Ovary (tissue), 7 donors: ENCODE measurements at regions not wholly inside any gene's neighbourhood (a gene's known extent, or its start where the extent isn't known, plus 50 kb on each side); places are given as distances from the start of the nearest gene placed in this dataset.

Experiments used
- DNase-seq, 5 donors: peaks; one replicate each; pipeline ENCODE4 v3.0.0-alpha.2; 2019 to 2020
- H3K27ac ChIP-seq, 2 donors: fragments of 200-600 bp; one replicate each; pipeline versions ENCODE4 v1.5.1 to v1.8.0; 2019 to 2022
- H3K27me3 ChIP-seq: fragments of 200-600 bp; one replicate; pipeline ENCODE4 v1.8.0; 2022
- H3K36me3 ChIP-seq: fragments of 200-600 bp; sonication (generic); one replicate; pipeline ENCODE4 v1.5.1; 2019
- H3K4me1 ChIP-seq: one replicate; pipeline ENCODE4 v1.8.1; 2013; ENCODE audit warnings: mild to moderate bottlenecking, moderate library complexity; ENCODE audit not compliant: insufficient read depth
- H3K4me3 ChIP-seq: fragments of 200-600 bp; sonication (generic); one replicate; pipeline ENCODE4 v1.5.1; 2017
- H3K9me3 ChIP-seq, 2 donors: fragments of 200-600 bp in 1 of 2; sonication (generic) in 1 of 2; one replicate each; pipeline versions ENCODE4 v1.5.1 to v1.8.1; 2013 to 2019; ENCODE audit warnings: mild to moderate bottlenecking in 1 of 2, moderate library complexity in 1 of 2
- EP300 ChIP-seq: sonication (generic); formaldehyde crosslinking; IDR thresholded peaks from one replicate; pipeline ENCODE4 v1.6.1; 2017; ENCODE audit warnings: antibody characterized with exemption
- POLR2A ChIP-seq: fragments of 450-650 bp; IDR thresholded peaks from one replicate; pipeline ENCODE4 v1.6.1; 2017; ENCODE audit warnings: antibody characterized with exemption, mild to moderate bottlenecking, moderate library complexity
- WGBS, 3 donors: extraction: QIAGEN DNeasy Blood & Tissue Kit in 1 of 3; methylation state at CpG; one replicate each; pipeline versions ENCODE4 v1.1.5 to v1.1.7; 2013 to 2017; 5-methylcytosine and 5-hydroxymethylcytosine counted together
- intact Hi-C, 4 donors: fragments of 100-400 bp; cut with DNase I; formaldehyde crosslinking; loops; one replicate each; pipeline versions ENCODE4 v1.11.0 to v1.15.1; 2022 to 2023
- TF ChIP-seq, protein P1 (sequence below), 3 donors: fragments of 450-650 bp in 2 of 3; fragments of 200-600 bp in 1 of 3; IDR thresholded peaks; one replicate each; pipeline versions ENCODE4 v1.5.1 to v1.8.0; 2016 to 2022; ENCODE audit warnings: antibody characterized with exemption in 3 of 3, mild to moderate bottlenecking in 1 of 3
- donor health status: DM: no; HTN: no; CAD: no; lungs with moderate emphysema.
- donor health status: DM: no; HTN: no; CAD: no.
- donor health status: Bipolar disorder and iron deficiency.
- donor health status: DM: no; HTN: no; CAD: no.
- donor health status: DM: yes; HTN: yes; CAD: no.

DNA sequence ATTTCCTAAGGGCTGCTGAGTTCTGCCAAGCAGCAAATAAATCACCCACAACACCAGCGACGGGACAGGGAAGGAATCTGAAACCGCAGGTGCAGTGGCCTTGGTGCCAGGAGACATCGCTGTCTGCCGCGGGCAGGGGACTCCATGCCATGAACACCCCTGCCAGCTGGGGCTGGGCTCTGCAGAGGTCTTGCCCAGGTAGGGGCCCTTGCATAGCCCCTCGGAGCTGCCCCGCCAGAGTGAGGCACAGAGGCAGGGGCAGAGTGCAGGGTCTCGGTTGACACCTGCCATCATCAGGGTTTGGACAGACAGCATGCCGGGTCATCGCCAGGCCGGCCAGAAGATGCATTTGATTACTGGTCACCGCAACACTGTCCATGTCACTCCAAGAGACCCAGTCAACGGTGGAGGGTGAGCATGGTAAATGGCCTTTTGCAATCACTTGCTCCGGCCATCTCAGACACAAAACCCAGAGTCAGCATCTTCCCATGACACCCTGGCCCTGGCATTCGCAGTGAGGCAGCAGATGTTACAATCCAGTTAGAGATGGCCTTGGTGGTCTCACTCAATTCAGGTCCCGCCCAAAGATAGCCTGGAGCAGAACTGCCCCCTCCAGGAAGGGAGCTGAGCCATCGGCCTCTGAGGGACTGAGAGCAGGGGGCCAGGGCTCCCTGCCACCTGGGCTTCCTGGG lies 255.4 kb downstream of the NDUFA10 start:
- TF ChIP-seq, protein P1, sequence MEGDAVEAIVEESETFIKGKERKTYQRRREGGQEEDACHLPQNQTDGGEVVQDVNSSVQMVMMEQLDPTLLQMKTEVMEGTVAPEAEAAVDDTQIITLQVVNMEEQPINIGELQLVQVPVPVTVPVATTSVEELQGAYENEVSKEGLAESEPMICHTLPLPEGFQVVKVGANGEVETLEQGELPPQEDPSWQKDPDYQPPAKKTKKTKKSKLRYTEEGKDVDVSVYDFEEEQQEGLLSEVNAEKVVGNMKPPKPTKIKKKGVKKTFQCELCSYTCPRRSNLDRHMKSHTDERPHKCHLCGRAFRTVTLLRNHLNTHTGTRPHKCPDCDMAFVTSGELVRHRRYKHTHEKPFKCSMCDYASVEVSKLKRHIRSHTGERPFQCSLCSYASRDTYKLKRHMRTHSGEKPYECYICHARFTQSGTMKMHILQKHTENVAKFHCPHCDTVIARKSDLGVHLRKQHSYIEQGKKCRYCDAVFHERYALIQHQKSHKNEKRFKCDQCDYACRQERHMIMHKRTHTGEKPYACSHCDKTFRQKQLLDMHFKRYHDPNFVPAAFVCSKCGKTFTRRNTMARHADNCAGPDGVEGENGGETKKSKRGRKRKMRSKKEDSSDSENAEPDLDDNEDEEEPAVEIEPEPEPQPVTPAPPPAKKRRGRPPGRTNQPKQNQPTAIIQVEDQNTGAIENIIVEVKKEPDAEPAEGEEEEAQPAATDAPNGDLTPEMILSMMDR (IDR thresholded peaks at IDR 0.05): no peak
- Histone ChIP-seq H3K9me3 (peaks cover 0 to 2% of the 10 kb centered on the region in 2 donors), H3K27me3 (no peaks in the 10 kb centered on the region), H3K4me1 (peaks cover 3% of the 10 kb centered on the region), H3K4me3 (no peak overlapping the region), H3K36me3 (no peaks in the 10 kb centered on the region), H3K27ac (no peak overlapping the region)
- peak in 1 of 5 donors; percentile 15 for DNase-seq
- WGBS, 3 donors: 74 to 86% (median 85%) methylated on average over 17 to 18 of the region's 18 CpGs
- intact Hi-C loops: no loop called here

DNA sequence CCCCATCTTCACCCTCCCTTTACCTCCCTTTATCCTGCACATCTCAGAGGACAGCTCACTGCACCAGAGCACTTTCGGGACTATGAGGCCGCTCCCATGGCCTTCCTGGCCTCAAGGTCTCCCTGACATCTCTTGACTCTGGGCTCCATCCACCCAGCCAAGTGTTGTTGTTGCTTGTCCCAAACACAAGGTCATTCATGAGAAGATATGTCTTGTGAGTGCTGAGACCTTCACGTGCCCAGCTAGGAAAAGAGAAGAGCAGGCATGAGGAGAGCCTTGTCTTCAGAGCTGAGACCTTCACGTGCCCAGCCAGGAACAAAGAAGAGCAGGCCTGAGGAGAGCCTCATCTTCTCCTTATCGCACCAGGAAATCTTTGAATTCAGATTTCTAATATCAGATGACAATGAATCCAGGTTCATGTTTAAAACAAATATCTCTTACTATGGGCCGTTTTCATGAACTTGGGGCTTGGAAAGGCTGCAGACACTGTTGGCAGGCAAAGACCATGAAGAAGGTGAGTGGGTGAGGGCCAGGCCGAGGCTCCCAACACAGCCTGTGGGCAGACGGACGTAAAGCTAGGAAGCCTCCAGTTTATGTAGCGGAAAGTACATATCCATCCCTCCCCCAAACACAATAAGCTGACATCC lies 256.1 kb downstream of the NDUFA10 start:
- intact Hi-C loops: no loop called here
- 63 to 68% (median 65%) methylated on average over 10 of the region's 10 CpGs for WGBS, 3 donors

DNA sequence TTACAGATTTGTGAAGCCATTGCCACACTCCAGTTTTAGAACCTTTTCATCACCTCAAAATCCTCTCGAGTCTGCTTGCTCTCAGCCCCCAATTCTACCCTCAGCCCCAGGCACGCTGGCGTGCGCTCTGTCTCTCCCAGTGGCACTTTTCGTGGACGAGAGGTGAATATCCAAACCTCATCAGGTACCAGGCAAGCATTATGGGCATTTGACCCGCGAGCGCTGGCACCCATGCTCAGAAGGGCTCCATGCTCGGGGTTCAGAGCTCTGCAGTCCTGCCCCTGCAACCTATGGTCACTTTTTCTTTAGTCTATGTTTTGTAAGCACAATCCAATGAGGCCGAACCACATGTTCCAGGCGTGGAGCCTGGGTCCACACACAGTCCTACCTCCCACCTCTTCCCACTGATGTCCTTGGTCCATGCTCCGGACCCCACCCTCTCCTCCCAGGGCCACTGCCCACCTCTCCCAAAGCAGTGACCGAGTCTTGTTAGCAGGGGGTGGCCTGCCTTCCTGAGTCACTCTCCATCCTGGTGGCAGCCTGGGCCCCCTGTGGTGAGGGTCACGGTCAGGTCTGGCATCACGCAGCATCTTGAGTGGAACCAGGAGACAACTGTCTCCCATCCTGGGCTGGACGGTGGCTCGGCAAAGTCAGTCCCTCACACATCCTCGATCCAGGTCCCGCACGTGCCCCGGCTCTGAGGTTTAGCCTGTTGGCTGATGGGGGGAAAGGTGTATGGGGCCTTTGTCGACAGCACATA lies 256.9 kb downstream of the NDUFA10 start:
- H3K9me3 ChIP-seq: peaks cover 0 to 2% of the 10 kb centered on the region in 2 donors
- no peak for TF ChIP-seq EP300
- TF ChIP-seq, protein P1 (IDR thresholded peaks at IDR 0.05): no peak
- no peak overlapping the region for H3K4me3 ChIP-seq
- WGBS, 3 donors: 90 to 94% (median 92%) methylated on average over 23 of the region's 23 CpGs
- intact Hi-C loops: no loop called here
- H3K4me1 ChIP-seq: peaks cover 3% of the 10 kb centered on the region
- DNase-seq: peak in 1 of 5 donors; percentile 17
- no peak overlapping the region for H3K27ac ChIP-seq
- no peaks in the 10 kb centered on the region for H3K27me3 ChIP-seq
- no peaks in the 10 kb centered on the region for H3K36me3 ChIP-seq

More for the DNA sequence above, 256.1 kb downstream of the NDUFA10 start:
- Histone ChIP-seq H3K4me1 (peaks cover 3% of the 10 kb centered on the region), H3K9me3 (peaks cover 0 to 2% of the 10 kb centered on the region in 2 donors), H3K4me3 (no peak overlapping the region), H3K27ac (no peak overlapping the region), H3K27me3 (no peaks in the 10 kb centered on the region), H3K36me3 (no peaks in the 10 kb centered on the region)
- DNase-seq: peak in 1 of 5 donors; percentile 22
- TF ChIP-seq, protein P1 (IDR thresholded peaks at IDR 0.05): no peak
- TF ChIP-seq POLR2A: no peak
- TF ChIP-seq EP300: no peak

DNA sequence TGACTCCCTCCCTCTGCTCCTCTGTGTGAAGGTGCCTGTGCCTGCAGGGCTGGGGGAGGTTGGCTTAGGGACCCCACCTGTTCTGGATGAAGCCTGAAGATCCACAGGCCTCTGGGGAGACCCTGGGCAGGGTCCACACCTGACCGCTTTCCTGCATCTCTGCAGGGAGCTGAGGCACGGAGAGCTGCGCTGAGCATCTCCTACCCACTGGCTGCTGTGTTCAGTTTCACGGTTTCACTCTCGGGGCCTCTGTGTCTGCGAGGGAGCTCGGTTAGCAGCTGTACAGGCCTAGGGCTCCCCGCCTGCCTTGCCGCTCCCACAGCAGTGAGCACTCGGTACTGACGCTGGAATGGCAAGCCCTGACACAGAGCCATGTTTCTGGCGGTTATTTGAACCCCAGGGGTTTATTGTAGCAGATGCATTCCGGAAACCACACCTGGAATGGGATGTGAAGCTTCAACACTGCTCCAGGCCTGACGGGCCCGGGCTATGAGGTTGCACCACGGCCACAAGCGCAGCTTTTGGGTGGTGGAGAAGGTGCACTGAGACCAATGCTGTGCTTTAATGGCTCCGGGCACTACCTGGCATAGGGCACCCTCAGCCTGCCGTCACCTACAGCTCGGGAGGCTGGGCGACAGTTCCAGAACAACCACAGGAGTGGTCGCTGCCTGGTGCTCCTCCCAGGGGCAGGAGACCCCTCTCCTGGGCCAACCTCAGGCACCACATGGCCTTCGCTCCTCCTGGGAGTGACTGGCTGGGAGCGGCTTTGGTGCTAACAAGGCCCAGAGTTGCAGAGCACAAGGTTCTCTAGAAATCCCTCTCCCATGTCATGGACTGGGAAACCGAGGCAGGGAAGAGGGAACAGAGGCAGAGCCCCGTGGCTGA lies 257.9 kb downstream of the NDUFA10 start:
- intact Hi-C loops: no loop called here
- peak in 1 of 5 donors; percentile 15 for DNase-seq
- 83 to 88% (median 87%) methylated on average over 26 of the region's 26 CpGs for WGBS, 3 donors

More for the DNA sequence above, 257.9 kb downstream of the NDUFA10 start:
- Histone ChIP-seq H3K27me3 (no peaks in the 10 kb centered on the region), H3K9me3 (peaks cover 0 to 2% of the 10 kb centered on the region in 2 donors), H3K4me1 (peaks cover 3% of the 10 kb centered on the region), H3K4me3 (no peak overlapping the region), H3K36me3 (no peaks in the 10 kb centered on the region), H3K27ac (no peak overlapping the region)
- TF ChIP-seq EP300 (no peak), POLR2A (no peak)
- TF ChIP-seq, protein P1 (IDR thresholded peaks at IDR 0.05): no peak
